Thyroid gland (tissue), 4 donors: ENCODE measurements at regions not wholly inside any gene's neighbourhood (a gene's known extent, or its start where the extent isn't known, plus 50 kb on each side); places are given as distances from the start of the nearest gene placed in this dataset.

ENCODE experiments used
- DNase-seq, 2 donors: peaks; one replicate each; pipeline ENCODE4 v3.0.0-alpha.2; 2019
- H3K27ac ChIP-seq, 3 donors: fragments of 200-600 bp; sonication (generic); 1 replicate in 2 of 3; 2 replicates in 1 of 3; pipeline ENCODE4 v1.5.1; 2016 to 2019; ENCODE audit warnings: mild to moderate bottlenecking in 1 of 3, moderate library complexity in 1 of 3
- H3K27me3 ChIP-seq: fragments of 200-600 bp; sonication (generic); one replicate; pipeline ENCODE4 v1.5.1; 2019
- H3K36me3 ChIP-seq, 2 donors: fragments of 200-600 bp; sonication (generic); one replicate each; pipeline ENCODE4 v1.5.1; 2016 to 2019
- H3K4me1 ChIP-seq, 2 donors: fragments of 200-600 bp; sonication (generic); one replicate each; pipeline ENCODE4 v1.5.1; 2017 to 2019
- H3K4me3 ChIP-seq, 3 donors: fragments of 200-600 bp; sonication (generic); replicated peaks in 1 of 3; 1 replicate in 2 of 3; 2 replicates in 1 of 3; pipeline ENCODE4 v1.5.1; 2016; ENCODE audit warnings: mild to moderate bottlenecking in 1 of 3
- H3K9me3 ChIP-seq: fragments of 200-600 bp; sonication (generic); one replicate; pipeline ENCODE4 v1.5.1; 2017
- CTCF ChIP-seq, 6 experiments: fragments of 200-600 bp in 3 of 6; fragments of 450-650 bp in 3 of 6; sonication (generic) in 3 of 6; IDR thresholded peaks; one replicate each; pipeline ENCODE4 v1.5.1; 2016 to 2019; ENCODE audit warnings: antibody characterized with exemption in 6 of 6, mild to moderate bottlenecking in 2 of 6, inconsistent platforms in 1 of 6, moderate library complexity in 1 of 6
- POLR2A ChIP-seq, 2 donors: fragments of 450-650 bp; IDR thresholded peaks; one replicate each; pipeline ENCODE4 v1.6.1; 2017; ENCODE audit warnings: antibody characterized with exemption in 2 of 2, mild to moderate bottlenecking in 2 of 2, moderate library complexity in 1 of 2
- WGBS, 2 donors: methylation state at CpG; one replicate each; pipeline ENCODE4 v1.1.5; 2017; 5-methylcytosine and 5-hydroxymethylcytosine counted together
- intact Hi-C: fragments of 100-400 bp; cut with DNase I; formaldehyde crosslinking; loops from one replicate; pipeline ENCODE4 v1.15.1; 2023

- no peaks in the 10 kb centered on the region for H3K4me1 ChIP-seq
- no peak overlapping the region for H3K4me3 ChIP-seq
- H3K36me3 ChIP-seq, result no peaks in the 10 kb centered on the region
- no peak overlapping the region for H3K27ac ChIP-seq
- TF ChIP-seq POLR2A (IDR thresholded peaks at IDR 0.05) (no peak), CTCF (IDR thresholded peaks at IDR 0.05) (no peak)
- no peaks in the 10 kb centered on the region for H3K27me3 ChIP-seq
- H3K9me3 ChIP-seq, result no peaks in the 10 kb centered on the region
- intact Hi-C loops, result no loop called here
- no peak for DNase-seq
- WGBS, 2 donors, result 95 to 99% methylated on average over 2 of the region's 2 CpGs
Measured at GRCh38 chr3:181521831-181522230, 189.9 kb upstream of the SOX2 start.

GRCh38 chr3:181518222-181518621 lies 193.5 kb upstream of the SOX2 start:
- WGBS, 2 donors, result 68 to 78% methylated on average over 3 of the region's 3 CpGs
- Histone ChIP-seq H3K9me3 (no peaks in the 10 kb centered on the region), H3K27ac (no peak overlapping the region), H3K36me3 (no peaks in the 10 kb centered on the region), H3K4me3 (no peak overlapping the region), H3K4me1 (no peaks in the 10 kb centered on the region), H3K27me3 (no peaks in the 10 kb centered on the region)
- no peak for DNase-seq
- TF ChIP-seq CTCF (IDR thresholded peaks at IDR 0.05), result no peak
- no peak for TF ChIP-seq POLR2A (IDR thresholded peaks at IDR 0.05)
- intact Hi-C loops, result no loop called here

GRCh38 chr3:181512787-181513186 lies 198.9 kb upstream of the SOX2 start:
- TF ChIP-seq CTCF (IDR thresholded peaks at IDR 0.05), result no peak
- no peak for TF ChIP-seq POLR2A (IDR thresholded peaks at IDR 0.05)
- H3K4me1 ChIP-seq, result no peaks in the 10 kb centered on the region
- no peak overlapping the region for H3K27ac ChIP-seq
- H3K36me3 ChIP-seq, result no peaks in the 10 kb centered on the region
- H3K9me3 ChIP-seq, result no peaks in the 10 kb centered on the region
- no peak for DNase-seq
- intact Hi-C loops, result no loop called here
- no peaks in the 10 kb centered on the region for H3K27me3 ChIP-seq
- WGBS, 2 donors, result 92 to 96% methylated on average over 1 of the region's 1 CpG
- H3K4me3 ChIP-seq, result no peak overlapping the region

GRCh38 chr3:181510500-181510899 lies 201.2 kb upstream of the SOX2 start:
- H3K9me3 ChIP-seq, result no peaks in the 10 kb centered on the region
- WGBS, 2 donors, result 58 to 73% methylated on average over 3 of the region's 3 CpGs
- intact Hi-C loops, result no loop called here
- no peak overlapping the region for H3K27ac ChIP-seq
- H3K4me3 ChIP-seq, result no peak overlapping the region
- H3K27me3 ChIP-seq, result no peaks in the 10 kb centered on the region
- H3K4me1 ChIP-seq, result no peaks in the 10 kb centered on the region
- no peak for DNase-seq
- no peak for TF ChIP-seq POLR2A (IDR thresholded peaks at IDR 0.05)
- no peak for TF ChIP-seq CTCF (IDR thresholded peaks at IDR 0.05)
- H3K36me3 ChIP-seq, result no peaks in the 10 kb centered on the region

- Histone ChIP-seq H3K36me3 (no peaks in the 10 kb centered on the region), H3K9me3 (no peaks in the 10 kb centered on the region), H3K27ac (no peak overlapping the region), H3K27me3 (no peaks in the 10 kb centered on the region), H3K4me1 (no peaks in the 10 kb centered on the region), H3K4me3 (no peak overlapping the region)
- TF ChIP-seq CTCF (IDR thresholded peaks at IDR 0.05), result no peak
- no peak for TF ChIP-seq POLR2A (IDR thresholded peaks at IDR 0.05)
- no peak for DNase-seq
- intact Hi-C loops, result no loop called here
- WGBS, 2 donors, result 87 to 89% methylated on average over 3 of the region's 3 CpGs
Measured at GRCh38 chr3:181497358-181497757, 214.4 kb upstream of the SOX2 start.
